CD4-positive, alpha-beta T cell (primary cell): ENCODE measurements at regions not wholly inside any gene's neighbourhood (a gene's known extent, or its start where the extent isn't known, plus 50 kb on each side); places are given as distances from the start of the nearest gene placed in this dataset.
A peak's percentile ranks its signal among the peaks of the same experiment; 100 is the strongest.

ENCODE experiments used
- ATAC-seq: fragments of 200-7000 bp; cut with Tn5 transposase; one replicate; pipeline ENCODE4 v1.10.0; 2022; ENCODE audit warnings: mild to moderate bottlenecking; ENCODE audit not compliant: poor library complexity
- CTCF ChIA-PET: fragments of 350-600 bp; sonication (Branson Sonifier 250); formaldehyde crosslinking; loops from one replicate; lab custom pipeline; 2021; ENCODE audit warnings: antibody characterized with exemption, inconsistent platforms; lab: Charles Lee
- POLR2A ChIA-PET: fragments of 350-600 bp; sonication (Branson Sonifier 250); formaldehyde crosslinking; loops from one replicate; lab custom pipeline; 2021; ENCODE audit warnings: antibody characterized with exemption, inconsistent platforms; lab: Charles Lee
- DNase-seq, 14 experiments: peaks; one replicate each; pipeline ENCODE4 v3.0.0-alpha.2; 2013 to 2020; ENCODE audit warnings: mixed read lengths in 2 of 14
- H3K27ac ChIP-seq, 2 donors: one replicate each; pipeline versions ENCODE4 v1.5.1 to v1.7.0; 2013; ENCODE audit warnings: low read length in 2 of 2, low read depth in 1 of 2, mild to moderate bottlenecking in 1 of 2
- H3K27me3 ChIP-seq, 2 experiments: 1 replicate in 1 of 2; 2 replicates in 1 of 2; pipeline versions ENCODE4 v1.6.1 to v1.7.0; 2013; ENCODE audit warnings: low read length in 2 of 2, control low read depth in 1 of 2, mild to moderate bottlenecking in 1 of 2, moderate library complexity in 1 of 2; ENCODE audit not compliant: insufficient read depth in 2 of 2, control insufficient read depth in 1 of 2
- H3K36me3 ChIP-seq: one replicate; pipeline ENCODE4 v1.6.1; 2013; ENCODE audit warnings: low read length, control low read depth; ENCODE audit not compliant: insufficient read depth
- H3K4me1 ChIP-seq: one replicate; pipeline ENCODE4 v1.6.1; 2013; ENCODE audit warnings: low read length, control low read depth; ENCODE audit not compliant: insufficient read depth
- H3K4me3 ChIP-seq: one replicate; pipeline ENCODE4 v1.5.1; 2013; ENCODE audit warnings: mild to moderate bottlenecking, low read length, moderate library complexity
- H3K9me3 ChIP-seq, 2 experiments: 1 replicate in 1 of 2; 2 replicates in 1 of 2; pipeline versions ENCODE4 v1.6.1 to v1.7.0; 2013; ENCODE audit warnings: low read length in 2 of 2, mild to moderate bottlenecking in 2 of 2, control low read depth in 1 of 2, moderate library complexity in 1 of 2; ENCODE audit not compliant: control insufficient read depth in 1 of 2, insufficient read depth in 1 of 2
- H3K27ac Mint-ChIP-seq: one replicate; pipeline ENCODE4 v1.8.0; 2020; ENCODE audit warnings: mixed read lengths
- H3K27me3 Mint-ChIP-seq: one replicate; pipeline ENCODE4 v1.8.0; 2021; ENCODE audit warnings: mixed read lengths
- H3K36me3 Mint-ChIP-seq: one replicate; pipeline ENCODE4 v1.8.0; 2021; ENCODE audit warnings: low read depth, mixed read lengths
- H3K4me1 Mint-ChIP-seq: one replicate; pipeline ENCODE4 v1.8.0; 2021; ENCODE audit warnings: low read depth, mixed read lengths
- H3K4me3 Mint-ChIP-seq: one replicate; pipeline ENCODE4 v1.8.0; 2020; ENCODE audit warnings: mild to moderate bottlenecking, mixed read lengths
- H3K9me3 Mint-ChIP-seq: one replicate; pipeline ENCODE4 v1.8.0; 2020; ENCODE audit warnings: mixed read lengths
- intact Hi-C, 2 experiments: fragments of 100-400 bp; cut with DNase I in 1 of 2; cut with micrococcal nuclease in 1 of 2; formaldehyde crosslinking; loops; one replicate each; pipeline versions ENCODE4 v1.15.1 to v1.9.0; 2023 to 2025; cut with DNase I, micrococcal nuclease
- TF ChIP-seq, protein P1 (sequence below): fragments of 200-600 bp; IDR thresholded peaks from one replicate; pipeline ENCODE4 v1.8.0; 2022; ENCODE audit warnings: antibody characterized with exemption, mild to moderate bottlenecking

DNA sequence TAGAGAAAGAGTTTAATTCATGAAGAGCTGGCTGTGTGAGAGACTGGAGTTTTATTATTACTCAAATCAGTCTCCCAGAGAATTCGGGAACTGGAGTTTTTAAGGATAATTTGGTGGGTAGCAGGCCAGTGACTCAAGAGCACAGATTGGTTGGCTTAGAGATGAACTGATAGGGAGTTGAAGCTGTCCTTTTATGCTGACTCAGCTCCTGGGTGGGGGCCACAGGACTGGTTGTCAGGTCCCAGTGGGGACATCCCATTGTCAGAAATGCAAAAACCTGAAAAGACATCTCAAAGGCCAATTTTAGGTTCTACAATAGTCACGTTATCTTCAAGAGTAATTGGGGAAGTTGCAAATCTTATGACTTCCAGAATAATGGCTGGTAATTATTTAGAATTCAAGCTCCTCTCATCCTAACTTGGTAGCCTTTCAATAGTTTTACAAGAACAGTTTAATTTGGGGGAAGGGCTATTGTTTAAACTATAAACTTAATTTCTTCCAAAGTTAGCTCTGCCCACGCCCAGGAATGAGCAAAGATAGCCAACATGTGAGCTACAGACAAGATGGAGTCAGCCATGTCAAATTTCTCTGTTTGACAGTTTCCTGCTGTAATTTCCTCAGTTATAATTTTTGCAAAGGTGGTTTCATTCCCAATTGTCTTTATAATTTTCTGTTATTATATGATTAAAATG, 149.4 kb upstream of the SLC39A10 start:
- no peaks in the 10 kb centered on the region for H3K4me1 ChIP-seq
- ChIA-PET CTCF (no interaction called here), POLR2A (interaction anchor here (1.2 kb wide), 3 partner anchors 9 to 149 kb away, joined by 3 to 4 read pairs (median 3); partner anchors contain the start of gene SLC39A10)
- no peaks in the 10 kb centered on the region for H3K9me3 Mint-ChIP-seq
- H3K36me3 Mint-ChIP-seq = no peaks in the 10 kb centered on the region
- H3K27me3 Mint-ChIP-seq = no peaks in the 10 kb centered on the region
- H3K9me3 ChIP-seq = no peaks in the 10 kb centered on the region
- no peak for ATAC-seq
- intact Hi-C loops = no loop called here
- TF ChIP-seq, protein P1, sequence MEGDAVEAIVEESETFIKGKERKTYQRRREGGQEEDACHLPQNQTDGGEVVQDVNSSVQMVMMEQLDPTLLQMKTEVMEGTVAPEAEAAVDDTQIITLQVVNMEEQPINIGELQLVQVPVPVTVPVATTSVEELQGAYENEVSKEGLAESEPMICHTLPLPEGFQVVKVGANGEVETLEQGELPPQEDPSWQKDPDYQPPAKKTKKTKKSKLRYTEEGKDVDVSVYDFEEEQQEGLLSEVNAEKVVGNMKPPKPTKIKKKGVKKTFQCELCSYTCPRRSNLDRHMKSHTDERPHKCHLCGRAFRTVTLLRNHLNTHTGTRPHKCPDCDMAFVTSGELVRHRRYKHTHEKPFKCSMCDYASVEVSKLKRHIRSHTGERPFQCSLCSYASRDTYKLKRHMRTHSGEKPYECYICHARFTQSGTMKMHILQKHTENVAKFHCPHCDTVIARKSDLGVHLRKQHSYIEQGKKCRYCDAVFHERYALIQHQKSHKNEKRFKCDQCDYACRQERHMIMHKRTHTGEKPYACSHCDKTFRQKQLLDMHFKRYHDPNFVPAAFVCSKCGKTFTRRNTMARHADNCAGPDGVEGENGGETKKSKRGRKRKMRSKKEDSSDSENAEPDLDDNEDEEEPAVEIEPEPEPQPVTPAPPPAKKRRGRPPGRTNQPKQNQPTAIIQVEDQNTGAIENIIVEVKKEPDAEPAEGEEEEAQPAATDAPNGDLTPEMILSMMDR = no peak
- no peaks in the 10 kb centered on the region for H3K27me3 ChIP-seq
- peaks cover 4% of the 10 kb centered on the region for H3K4me1 Mint-ChIP-seq
- H3K4me3 Mint-ChIP-seq = no peak overlapping the region
- H3K36me3 ChIP-seq = no peaks in the 10 kb centered on the region
- no peak overlapping the region for H3K27ac ChIP-seq
- H3K27ac Mint-ChIP-seq = no peak overlapping the region
- no peak for DNase-seq
- H3K4me3 ChIP-seq = no peak overlapping the region

DNA sequence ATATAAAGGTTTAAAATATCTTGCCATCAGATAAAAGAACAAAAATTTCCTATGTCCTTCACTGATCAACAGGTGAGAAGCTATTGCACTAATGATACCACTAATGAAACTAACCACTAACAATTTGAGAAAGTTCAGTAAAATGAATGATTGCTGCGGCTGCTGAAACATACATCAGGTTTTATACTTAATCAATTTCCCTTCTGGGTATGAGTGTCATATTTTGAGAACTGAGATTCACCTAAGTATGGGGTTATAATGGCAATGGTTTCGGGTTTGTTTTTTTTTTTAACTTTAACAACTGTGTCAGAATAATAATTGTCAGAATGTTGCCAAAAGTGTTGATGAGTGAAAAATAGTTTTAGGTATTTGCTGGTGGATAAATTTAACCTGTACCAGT, 151.3 kb upstream of the SLC39A10 start:
- H3K27ac Mint-ChIP-seq = no peak overlapping the region
- H3K4me3 Mint-ChIP-seq = no peak overlapping the region

GRCh38 chr2:195503208-195503607, 153.8 kb upstream of the SLC39A10 start:
- Histone ChIP-seq H3K27me3 (no peaks in the 10 kb centered on the region), H3K9me3 (no peaks in the 10 kb centered on the region), H3K4me1 (no peaks in the 10 kb centered on the region), H3K36me3 (no peaks in the 10 kb centered on the region), H3K27ac (no peak overlapping the region), H3K4me3 (no peak overlapping the region)
- intact Hi-C loops = no loop called here
- POLR2A ChIA-PET = interaction anchor here (1.0 kb wide), 1 partner anchor 13 kb away, joined by 3 read pairs; no protein-coding TSS in a partner anchor
- Mint-ChIP-seq H3K4me1 (peaks cover 26% of the 10 kb centered on the region), H3K4me3 (no peak overlapping the region), H3K27me3 (no peaks in the 10 kb centered on the region), H3K36me3 (no peaks in the 10 kb centered on the region), H3K27ac (no peak overlapping the region), H3K9me3 (no peaks in the 10 kb centered on the region)
- TF ChIP-seq, protein P1 = no peak
- CTCF ChIA-PET = no interaction called here
- ATAC-seq (no peak), DNase-seq (peak in 1 of 14 experiments; percentile 17)

More for the DNA sequence above, 151.3 kb upstream of the SLC39A10 start:
- intact Hi-C loops = no loop called here
- no peaks in the 10 kb centered on the region for H3K36me3 ChIP-seq
- no peak overlapping the region for H3K27ac ChIP-seq
- H3K9me3 ChIP-seq = no peaks in the 10 kb centered on the region
- H3K27me3 ChIP-seq = no peaks in the 10 kb centered on the region
- H3K4me1 ChIP-seq = no peaks in the 10 kb centered on the region
- Mint-ChIP-seq H3K36me3 (no peaks in the 10 kb centered on the region), H3K27me3 (no peaks in the 10 kb centered on the region), H3K4me1 (peaks cover 7% of the 10 kb centered on the region), H3K9me3 (no peaks in the 10 kb centered on the region)
- DNase-seq (no peak), ATAC-seq (no peak)
- CTCF ChIA-PET = no interaction called here
- POLR2A ChIA-PET = no interaction called here
- H3K4me3 ChIP-seq = no peak overlapping the region
- TF ChIP-seq, protein P1 = no peak
